SK-N-SH (cell line): ENCODE measurements at regions not wholly inside any gene's neighbourhood (a gene's known extent, or its start where the extent isn't known, plus 50 kb on each side); places are given as distances from the start of the nearest gene placed in this dataset.

Experiments
- CTCF ChIA-PET: fragments of 300-600, 350-600 bp; formaldehyde crosslinking; extraction: SDS; loops from one replicate; lab custom pipeline; 2021; lab: Yijun Ruan, JAX
- POLR2A ChIA-PET: fragments of 350-600 bp; sonication (Branson Sonifier 250); formaldehyde crosslinking; extraction: SDS; loops from one replicate; lab custom pipeline; 2020; ENCODE audit warnings: antibody characterized with exemption, inconsistent platforms; lab: Yijun Ruan, JAX
- DNase-seq: peaks from one replicate; pipeline ENCODE4 v3.0.0; 2012
- H2AFZ ChIP-seq: fragments of 200-600 bp; sonication (generic); 2 replicates; pipeline ENCODE4 v1.8.1; 2016; ENCODE audit warnings: antibody characterized with exemption, mild to moderate bottlenecking, low read depth
- H3F3A ChIP-seq: fragments of 200-600 bp; sonication (generic); replicated peaks from 2 replicates; pipeline ENCODE3; 2016; ENCODE audit warnings: antibody characterized with exemption, mild to moderate bottlenecking; ENCODE audit not compliant: insufficient read depth
- H3K27ac ChIP-seq, 2 experiments: fragments of 200-500 bp in 1 of 2; fragments of 200-600 bp in 1 of 2; sonication (Bioruptor generic) in 1 of 2; sonication (generic), shearing (Covaris generic) in 1 of 2; 2 replicates each; pipeline versions ENCODE4 v1.5.1 to v1.6.1; 2014 to 2016; ENCODE audit warnings: low read depth in 2 of 2, inconsistent platforms in 1 of 2, low read length in 1 of 2, mild to moderate bottlenecking in 1 of 2, mixed read lengths in 1 of 2
- H3K27me3 ChIP-seq: fragments of 200-600 bp; sonication (generic), shearing (Covaris generic); 2 replicates; pipeline ENCODE4 v1.6.1; 2016; ENCODE audit warnings: mixed run types; ENCODE audit not compliant: insufficient read depth
- H3K36me3 ChIP-seq, 2 experiments: fragments of 200-500 bp in 1 of 2; fragments of 200-600 bp in 1 of 2; sonication (Bioruptor generic) in 1 of 2; sonication (generic) in 1 of 2; replicated peaks in 1 of 2; 2 replicates each; pipeline versions ENCODE3 to v1.5.1; 2014 to 2016; ENCODE audit warnings: low read length in 1 of 2, mild to moderate bottlenecking in 1 of 2; ENCODE audit not compliant: insufficient read depth in 2 of 2, control insufficient read depth in 1 of 2
- H3K4me1 ChIP-seq, 2 experiments: fragments of 200-500 bp in 1 of 2; fragments of 200-600 bp in 1 of 2; sonication (Bioruptor generic) in 1 of 2; sonication (generic), shearing (Covaris generic) in 1 of 2; 2 replicates each; pipeline versions ENCODE4 v1.5.1 to v1.6.1; 2014 to 2016; ENCODE audit warnings: low read depth in 1 of 2, low read length in 1 of 2, mixed run types in 1 of 2; ENCODE audit not compliant: insufficient read depth in 2 of 2, control insufficient read depth in 1 of 2
- H3K4me2 ChIP-seq: fragments of 200-600 bp; sonication (generic), shearing (Covaris generic); 2 replicates; pipeline ENCODE4 v1.6.1; 2017; ENCODE audit warnings: mixed run types
- H3K4me3 ChIP-seq, 2 experiments: fragments of 200-500 bp in 1 of 2; fragments of 200-600 bp in 1 of 2; sonication (Bioruptor generic) in 1 of 2; sonication (generic), shearing (Covaris generic) in 1 of 2; 2 replicates each; pipeline versions ENCODE4 v1.5.1 to v1.8.1; 2014 to 2016; ENCODE audit warnings: low read depth in 2 of 2, inconsistent platforms in 1 of 2, low read length in 1 of 2, mild to moderate bottlenecking in 1 of 2, mixed read lengths in 1 of 2, moderate library complexity in 1 of 2
- H3K79me2 ChIP-seq: fragments of 200-600 bp; sonication (generic); 2 replicates; pipeline ENCODE4 v1.8.1; 2017; ENCODE audit warnings: mild to moderate bottlenecking; ENCODE audit not compliant: insufficient read depth
- H3K9ac ChIP-seq: fragments of 200-600 bp; sonication (generic); 2 replicates; pipeline ENCODE4 v1.6.1; 2017; ENCODE audit warnings: mixed run types
- H3K9me2 ChIP-seq: fragments of 200-600 bp; sonication (generic); 2 replicates; pipeline ENCODE4 v1.6.1; 2017; ENCODE audit warnings: mixed run types
- H3K9me3 ChIP-seq: fragments of 200-600 bp; sonication (generic); 2 replicates; pipeline ENCODE4 v1.6.1; 2017; ENCODE audit warnings: mixed run types, mild to moderate bottlenecking, moderate library complexity
- H4K20me1 ChIP-seq: fragments of 200-600 bp; sonication (generic); 2 replicates; pipeline ENCODE4 v1.6.1; 2017; ENCODE audit warnings: mild to moderate bottlenecking, mixed run types; ENCODE audit not compliant: insufficient read depth
- CHD2 ChIP-seq: fragments of 150-350 bp; IDR thresholded peaks from 2 replicates; pipeline ENCODE4 v1.6.1; 2018; ENCODE audit warnings: low read length; ENCODE audit not compliant: partially characterized antibody
- EZH2phosphoT487 ChIP-seq: fragments of 200-600 bp; sonication (generic); IDR thresholded peaks from 2 replicates; pipeline ENCODE4 v1.6.1; 2017; ENCODE audit warnings: low read depth, mixed run types, mild to moderate bottlenecking, antibody characterized with exemption, moderate library complexity, borderline replicate concordance
- FOXJ3 ChIP-seq: sonication (generic); formaldehyde crosslinking; IDR thresholded peaks from 2 replicates; pipeline ENCODE4 v1.5.1; 2020; ENCODE audit warnings: mild to moderate bottlenecking, missing genetic modification reagents
- FOXM1 ChIP-seq: IDR thresholded peaks from 2 replicates; pipeline ENCODE4 v1.4.0; 2012; ENCODE audit warnings: low read depth, mild to moderate bottlenecking
- GABPA ChIP-seq: IDR thresholded peaks from 2 replicates; pipeline ENCODE4 v1.4.0; 2012; ENCODE audit warnings: low read depth, mild to moderate bottlenecking
- JUND ChIP-seq: IDR thresholded peaks from 2 replicates; pipeline ENCODE4 v1.4.0; 2012
- NFIC ChIP-seq: IDR thresholded peaks from 2 replicates; pipeline ENCODE4 v1.4.0; 2012; ENCODE audit warnings: borderline replicate concordance
- NRF1 ChIP-seq: IDR thresholded peaks from 2 replicates; pipeline ENCODE4 v1.6.1; 2012; ENCODE audit warnings: low read depth, mild to moderate bottlenecking, low read length
- POLR2AphosphoS5 ChIP-seq: IDR thresholded peaks from 2 replicates; pipeline ENCODE4 v1.6.1; 2012; ENCODE audit warnings: low read depth, low read length
- RAD21 ChIP-seq: IDR thresholded peaks from 2 replicates; pipeline ENCODE4 v1.6.1; 2012; ENCODE audit warnings: mild to moderate bottlenecking, low read length
- RCOR1 ChIP-seq: fragments of 150-350 bp; IDR thresholded peaks from 2 replicates; pipeline ENCODE4 v1.6.1; 2017; ENCODE audit warnings: antibody characterized with exemption, low read length
- RFX5 ChIP-seq: IDR thresholded peaks from 2 replicates; pipeline ENCODE4 v1.6.1; 2012; ENCODE audit warnings: mild to moderate bottlenecking, improper control_type of control experiment, low read length
- RXRA ChIP-seq: IDR thresholded peaks from 2 replicates; pipeline ENCODE4 v1.4.0; 2012; ENCODE audit warnings: low read depth, mild to moderate bottlenecking, borderline replicate concordance
- SIN3A ChIP-seq: IDR thresholded peaks from 2 replicates; pipeline ENCODE4 v1.6.1; 2012; ENCODE audit warnings: low read depth, mild to moderate bottlenecking, low read length, moderate library complexity, borderline replicate concordance
- TAF1 ChIP-seq: IDR thresholded peaks from 2 replicates; pipeline ENCODE4 v1.6.1; 2012; ENCODE audit warnings: low read depth, mild to moderate bottlenecking, low read length, moderate library complexity, borderline replicate concordance
- TCF12 ChIP-seq: IDR thresholded peaks from 2 replicates; pipeline ENCODE4 v1.4.0; 2012
- YY1 ChIP-seq: IDR thresholded peaks from 2 replicates; pipeline ENCODE4 v1.4.0; 2012; ENCODE audit warnings: low read depth, mild to moderate bottlenecking
- WGBS: methylation state at CpG from one replicate; pipeline ENCODE4 v1.1.6; 2017; ENCODE audit warnings: low lambda C conversion rate; 5-methylcytosine and 5-hydroxymethylcytosine counted together
- TF ChIP-seq, protein P1 (sequence below): IDR thresholded peaks from 2 replicates; pipeline ENCODE4 v1.6.1; 2012; ENCODE audit warnings: mild to moderate bottlenecking, low read depth, low read length, moderate library complexity
- TF ChIP-seq, protein P2 (sequence below): IDR thresholded peaks from 2 replicates; pipeline ENCODE4; 2012
- TF ChIP-seq, protein P3 (sequence below): fragments of 200-600 bp; sonication (generic); IDR thresholded peaks from 2 replicates; pipeline ENCODE4 v1.6.1; 2017; ENCODE audit warnings: antibody characterized with exemption, mild to moderate bottlenecking, moderate library complexity

DNA sequence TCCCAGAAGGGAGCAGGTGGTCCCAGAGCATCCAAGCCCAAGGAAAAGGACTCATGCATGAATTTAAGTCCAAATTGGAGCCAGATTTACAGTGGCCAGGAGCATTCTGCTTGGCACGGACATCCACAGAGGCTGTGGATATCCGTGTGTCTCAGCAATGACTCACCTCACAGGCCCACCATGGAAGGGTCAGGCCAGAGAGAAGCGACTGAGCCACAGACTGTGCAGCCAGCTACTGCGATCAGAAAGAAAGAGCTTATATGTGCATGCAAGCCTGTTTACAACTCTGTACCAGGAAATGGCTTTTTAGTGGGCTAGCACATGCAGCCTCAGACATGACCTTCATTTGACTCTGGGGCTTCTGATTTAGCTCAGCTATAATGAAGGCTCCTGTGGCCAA, 231.0 kb downstream of the C16orf95 start:
- Histone ChIP-seq H3K9me2 (no peaks in the 10 kb centered on the region), H3K4me2 (no peak overlapping the region), H4K20me1 (no peaks in the 10 kb centered on the region), H3K9me3 (peaks cover 5% of the 10 kb centered on the region), H3K79me2 (no peaks in the 10 kb centered on the region), H3K4me3 (no peak overlapping the region), H3K9ac (no peak overlapping the region), H3F3A (no peaks in the 10 kb centered on the region), H3K27me3 (peaks cover 19% of the 10 kb centered on the region; the same call in 1 of the 2 replicates), H3K27ac (no peak overlapping the region), H2AFZ (no peak overlapping the region), H3K4me1 (no peaks in the 10 kb centered on the region), H3K36me3 (no peaks in the 10 kb centered on the region)
- no peak for DNase-seq
- 6% methylated on average over 3 of the region's 4 CpGs for whole genome bisulfite sequencing
- ChIA-PET POLR2A (no interaction called here), CTCF (no interaction called here)
- TF ChIP-seq FOXJ3 (CRISPR knock-in tag) (no peak), RXRA (no peak), SIN3A (no peak), CHD2 (no peak), YY1 (no peak), JUND (no peak), RAD21 (no peak), NFIC (no peak), FOXM1 (no peak), RCOR1 (no peak), EZH2phosphoT487 (no peak), NRF1 (no peak), RFX5 (no peak), TCF12 (no peak), GABPA (no peak), POLR2AphosphoS5 (no peak), TAF1 (no peak)
- TF ChIP-seq, protein P1, sequence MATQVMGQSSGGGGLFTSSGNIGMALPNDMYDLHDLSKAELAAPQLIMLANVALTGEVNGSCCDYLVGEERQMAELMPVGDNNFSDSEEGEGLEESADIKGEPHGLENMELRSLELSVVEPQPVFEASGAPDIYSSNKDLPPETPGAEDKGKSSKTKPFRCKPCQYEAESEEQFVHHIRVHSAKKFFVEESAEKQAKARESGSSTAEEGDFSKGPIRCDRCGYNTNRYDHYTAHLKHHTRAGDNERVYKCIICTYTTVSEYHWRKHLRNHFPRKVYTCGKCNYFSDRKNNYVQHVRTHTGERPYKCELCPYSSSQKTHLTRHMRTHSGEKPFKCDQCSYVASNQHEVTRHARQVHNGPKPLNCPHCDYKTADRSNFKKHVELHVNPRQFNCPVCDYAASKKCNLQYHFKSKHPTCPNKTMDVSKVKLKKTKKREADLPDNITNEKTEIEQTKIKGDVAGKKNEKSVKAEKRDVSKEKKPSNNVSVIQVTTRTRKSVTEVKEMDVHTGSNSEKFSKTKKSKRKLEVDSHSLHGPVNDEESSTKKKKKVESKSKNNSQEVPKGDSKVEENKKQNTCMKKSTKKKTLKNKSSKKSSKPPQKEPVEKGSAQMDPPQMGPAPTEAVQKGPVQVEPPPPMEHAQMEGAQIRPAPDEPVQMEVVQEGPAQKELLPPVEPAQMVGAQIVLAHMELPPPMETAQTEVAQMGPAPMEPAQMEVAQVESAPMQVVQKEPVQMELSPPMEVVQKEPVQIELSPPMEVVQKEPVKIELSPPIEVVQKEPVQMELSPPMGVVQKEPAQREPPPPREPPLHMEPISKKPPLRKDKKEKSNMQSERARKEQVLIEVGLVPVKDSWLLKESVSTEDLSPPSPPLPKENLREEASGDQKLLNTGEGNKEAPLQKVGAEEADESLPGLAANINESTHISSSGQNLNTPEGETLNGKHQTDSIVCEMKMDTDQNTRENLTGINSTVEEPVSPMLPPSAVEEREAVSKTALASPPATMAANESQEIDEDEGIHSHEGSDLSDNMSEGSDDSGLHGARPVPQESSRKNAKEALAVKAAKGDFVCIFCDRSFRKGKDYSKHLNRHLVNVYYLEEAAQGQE: no peak
- TF ChIP-seq, protein P2, sequence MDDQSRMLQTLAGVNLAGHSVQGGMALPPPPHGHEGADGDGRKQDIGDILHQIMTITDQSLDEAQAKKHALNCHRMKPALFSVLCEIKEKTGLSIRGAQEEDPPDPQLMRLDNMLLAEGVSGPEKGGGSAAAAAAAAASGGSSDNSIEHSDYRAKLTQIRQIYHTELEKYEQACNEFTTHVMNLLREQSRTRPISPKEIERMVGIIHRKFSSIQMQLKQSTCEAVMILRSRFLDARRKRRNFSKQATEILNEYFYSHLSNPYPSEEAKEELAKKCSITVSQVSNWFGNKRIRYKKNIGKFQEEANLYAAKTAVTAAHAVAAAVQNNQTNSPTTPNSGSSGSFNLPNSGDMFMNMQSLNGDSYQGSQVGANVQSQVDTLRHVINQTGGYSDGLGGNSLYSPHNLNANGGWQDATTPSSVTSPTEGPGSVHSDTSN: no peak
- TF ChIP-seq, protein P3, sequence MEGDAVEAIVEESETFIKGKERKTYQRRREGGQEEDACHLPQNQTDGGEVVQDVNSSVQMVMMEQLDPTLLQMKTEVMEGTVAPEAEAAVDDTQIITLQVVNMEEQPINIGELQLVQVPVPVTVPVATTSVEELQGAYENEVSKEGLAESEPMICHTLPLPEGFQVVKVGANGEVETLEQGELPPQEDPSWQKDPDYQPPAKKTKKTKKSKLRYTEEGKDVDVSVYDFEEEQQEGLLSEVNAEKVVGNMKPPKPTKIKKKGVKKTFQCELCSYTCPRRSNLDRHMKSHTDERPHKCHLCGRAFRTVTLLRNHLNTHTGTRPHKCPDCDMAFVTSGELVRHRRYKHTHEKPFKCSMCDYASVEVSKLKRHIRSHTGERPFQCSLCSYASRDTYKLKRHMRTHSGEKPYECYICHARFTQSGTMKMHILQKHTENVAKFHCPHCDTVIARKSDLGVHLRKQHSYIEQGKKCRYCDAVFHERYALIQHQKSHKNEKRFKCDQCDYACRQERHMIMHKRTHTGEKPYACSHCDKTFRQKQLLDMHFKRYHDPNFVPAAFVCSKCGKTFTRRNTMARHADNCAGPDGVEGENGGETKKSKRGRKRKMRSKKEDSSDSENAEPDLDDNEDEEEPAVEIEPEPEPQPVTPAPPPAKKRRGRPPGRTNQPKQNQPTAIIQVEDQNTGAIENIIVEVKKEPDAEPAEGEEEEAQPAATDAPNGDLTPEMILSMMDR: no peak
